ENCODE measurements at regions not wholly inside any gene's neighbourhood (a gene's known extent, or its start where the extent isn't known, plus 50 kb on each side); places are given as distances from the start of the nearest gene placed in this dataset.

DNA sequence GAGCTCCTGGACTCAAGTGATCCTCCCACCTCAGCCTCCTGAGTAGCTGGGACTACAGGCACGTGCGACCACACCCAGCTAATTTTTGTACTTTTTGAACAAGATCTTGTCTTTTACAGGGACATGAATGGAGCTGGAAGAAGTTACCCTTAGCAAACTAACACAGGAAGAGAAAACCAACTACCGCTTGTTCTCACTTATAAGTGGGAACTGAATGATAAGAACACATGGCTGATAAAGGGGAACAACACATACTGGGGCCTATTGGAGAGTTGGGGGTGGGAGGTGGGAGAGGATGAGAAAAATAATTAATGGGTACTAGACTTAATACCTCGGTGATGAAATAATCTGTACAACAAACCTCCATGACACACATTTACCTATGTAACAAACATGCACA, 70.9 kb upstream of the INHBA start:
- no peaks in the 10 kb centered on the region for H3K79me2 ChIP-seq (ENCODE audit: low read length)
- H3K4me1 ChIP-seq (ENCODE audit: insufficient read depth, low read length) = no peaks in the 10 kb centered on the region
- H3K9me2 ChIP-seq (replicated peaks; ENCODE audit: low read length) = no peaks in the 10 kb centered on the region
- no peaks in the 10 kb centered on the region for H4K20me1 ChIP-seq (ENCODE audit: low read length)
- H3K27ac ChIP-seq (ENCODE audit: low read length) = no peak overlapping the region
- H2AFZ ChIP-seq (ENCODE audit: low read length) = no peak overlapping the region
- ATAC-seq = no peak
- ChIA-PET POLR2A (ENCODE audit: unreplicated experiment) (no interaction called here), CTCF (no interaction called here)
- no peak overlapping the region for H3K4me3 ChIP-seq (ENCODE audit: low read length)
- DNase-seq = no peak
- no peak overlapping the region for H3K4me2 ChIP-seq (ENCODE audit: low read length)
- H3F3A ChIP-seq (ENCODE audit: low read length, unreplicated experiment) = no peaks in the 10 kb centered on the region
- TF ChIP-seq, protein P1, sequence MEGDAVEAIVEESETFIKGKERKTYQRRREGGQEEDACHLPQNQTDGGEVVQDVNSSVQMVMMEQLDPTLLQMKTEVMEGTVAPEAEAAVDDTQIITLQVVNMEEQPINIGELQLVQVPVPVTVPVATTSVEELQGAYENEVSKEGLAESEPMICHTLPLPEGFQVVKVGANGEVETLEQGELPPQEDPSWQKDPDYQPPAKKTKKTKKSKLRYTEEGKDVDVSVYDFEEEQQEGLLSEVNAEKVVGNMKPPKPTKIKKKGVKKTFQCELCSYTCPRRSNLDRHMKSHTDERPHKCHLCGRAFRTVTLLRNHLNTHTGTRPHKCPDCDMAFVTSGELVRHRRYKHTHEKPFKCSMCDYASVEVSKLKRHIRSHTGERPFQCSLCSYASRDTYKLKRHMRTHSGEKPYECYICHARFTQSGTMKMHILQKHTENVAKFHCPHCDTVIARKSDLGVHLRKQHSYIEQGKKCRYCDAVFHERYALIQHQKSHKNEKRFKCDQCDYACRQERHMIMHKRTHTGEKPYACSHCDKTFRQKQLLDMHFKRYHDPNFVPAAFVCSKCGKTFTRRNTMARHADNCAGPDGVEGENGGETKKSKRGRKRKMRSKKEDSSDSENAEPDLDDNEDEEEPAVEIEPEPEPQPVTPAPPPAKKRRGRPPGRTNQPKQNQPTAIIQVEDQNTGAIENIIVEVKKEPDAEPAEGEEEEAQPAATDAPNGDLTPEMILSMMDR (conservative IDR thresholded peaks at IDR 0.05; ENCODE audit: low read depth, low read length) = no peak
- TF ChIP-seq EZH2phosphoT487 (IDR thresholded peaks at IDR 0.05; ENCODE audit: borderline replicate concordance, low read length) (no peak), EZH2 (IDR thresholded peaks at IDR 0.05; ENCODE audit: low read length, unreplicated experiment) (no peak)
- no peaks in the 10 kb centered on the region for H3K9me3 ChIP-seq (ENCODE audit: low read length)
- no peaks in the 10 kb centered on the region for H3K36me3 ChIP-seq (ENCODE audit: low read depth, low read length)
- H3K27me3 ChIP-seq (ENCODE audit: low read length) = no peaks in the 10 kb centered on the region
- intact Hi-C loops (cut with micrococcal nuclease) = no loop called here
- H3K9ac ChIP-seq (ENCODE audit: low read length) = no peak overlapping the region
- no TSS peak for BruUV-seq (replicated peaks)

DNA sequence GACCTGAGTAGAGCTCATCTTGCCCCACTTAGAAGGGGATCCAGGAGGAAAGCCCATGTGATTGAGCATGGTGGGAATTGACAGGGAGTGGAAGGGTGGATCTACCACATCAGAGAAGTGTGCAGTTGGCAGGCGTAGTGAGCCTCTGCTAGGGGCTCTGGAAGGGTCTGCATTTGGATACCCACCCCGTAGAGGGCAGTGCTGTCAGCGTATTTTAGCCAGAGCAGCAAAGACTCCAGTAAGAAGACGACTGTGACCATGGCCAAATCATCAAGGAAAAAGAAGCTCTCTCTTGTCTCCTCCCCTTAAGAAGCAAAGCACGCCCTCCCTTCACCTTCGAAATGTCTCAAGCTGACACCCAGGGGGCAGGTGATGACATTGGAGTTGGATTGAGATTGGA, 68.8 kb upstream of the INHBA start:
- CTCF ChIA-PET = no interaction called here
- no peak overlapping the region for H3K9ac ChIP-seq (ENCODE audit: low read length)
- TF ChIP-seq, protein P1 (conservative IDR thresholded peaks at IDR 0.05; ENCODE audit: low read depth, low read length) = no peak
- TF ChIP-seq EZH2 (IDR thresholded peaks at IDR 0.05; ENCODE audit: low read length, unreplicated experiment) = no peak
- TF ChIP-seq EZH2phosphoT487 (IDR thresholded peaks at IDR 0.05; ENCODE audit: borderline replicate concordance, low read length) = no peak
- no peaks in the 10 kb centered on the region for H4K20me1 ChIP-seq (ENCODE audit: low read length)
- H3F3A ChIP-seq (ENCODE audit: low read length, unreplicated experiment) = no peaks in the 10 kb centered on the region
- H3K4me3 ChIP-seq (ENCODE audit: low read length) = no peak overlapping the region
- no peaks in the 10 kb centered on the region for H3K27me3 ChIP-seq (ENCODE audit: low read length)
- BruUV-seq (replicated peaks) = no TSS peak
- no peak overlapping the region for H3K27ac ChIP-seq (ENCODE audit: low read length)
- DNase-seq (no peak), ATAC-seq (no peak)
- intact Hi-C loops (cut with micrococcal nuclease) = no loop called here
- no peaks in the 10 kb centered on the region for H3K9me3 ChIP-seq (ENCODE audit: low read length)
- no peak overlapping the region for H2AFZ ChIP-seq (ENCODE audit: low read length)
- H3K36me3 ChIP-seq (ENCODE audit: low read depth, low read length) = no peaks in the 10 kb centered on the region
- no peaks in the 10 kb centered on the region for H3K9me2 ChIP-seq (replicated peaks; ENCODE audit: low read length)
- POLR2A ChIA-PET (ENCODE audit: unreplicated experiment) = no interaction called here
- no peaks in the 10 kb centered on the region for H3K79me2 ChIP-seq (ENCODE audit: low read length)
- no peaks in the 10 kb centered on the region for H3K4me1 ChIP-seq (ENCODE audit: insufficient read depth, low read length)
- H3K4me2 ChIP-seq (ENCODE audit: low read length) = no peak overlapping the region

DNA sequence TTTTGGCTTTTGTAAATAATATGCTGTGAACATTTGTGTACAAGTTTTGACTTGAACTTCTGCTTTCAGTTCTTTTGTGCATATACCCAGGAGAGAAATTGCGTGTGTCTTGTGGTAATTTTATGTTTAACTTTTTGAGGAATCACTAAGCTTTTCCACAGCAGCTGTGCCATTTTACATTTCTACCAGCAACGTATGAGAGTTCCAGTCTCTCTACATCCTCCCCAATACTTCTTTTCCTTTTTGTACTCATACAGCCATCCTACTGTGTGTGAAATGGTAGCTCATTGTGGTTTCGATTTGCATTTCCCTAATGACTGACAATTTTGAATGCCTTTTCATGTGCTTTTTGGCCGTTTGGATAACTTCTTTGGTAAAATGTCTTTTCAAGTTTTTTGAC, 66.3 kb upstream of the INHBA start:
- no peak overlapping the region for H2AFZ ChIP-seq (ENCODE audit: low read length)
- ChIA-PET CTCF (no interaction called here), POLR2A (ENCODE audit: unreplicated experiment) (no interaction called here)
- no peak overlapping the region for H3K4me2 ChIP-seq (ENCODE audit: low read length)
- no TSS peak for BruUV-seq (replicated peaks)
- no peaks in the 10 kb centered on the region for H3K9me2 ChIP-seq (replicated peaks; ENCODE audit: low read length)
- no peaks in the 10 kb centered on the region for H4K20me1 ChIP-seq (ENCODE audit: low read length)
- intact Hi-C loops (cut with micrococcal nuclease) = no loop called here
- no peaks in the 10 kb centered on the region for H3K9me3 ChIP-seq (ENCODE audit: low read length)
- no peak overlapping the region for H3K4me3 ChIP-seq (ENCODE audit: low read length)
- no peaks in the 10 kb centered on the region for H3K79me2 ChIP-seq (ENCODE audit: low read length)
- no peaks in the 10 kb centered on the region for H3K36me3 ChIP-seq (ENCODE audit: low read depth, low read length)
- H3F3A ChIP-seq (ENCODE audit: low read length, unreplicated experiment) = no peaks in the 10 kb centered on the region
- no peak for ATAC-seq
- no peaks in the 10 kb centered on the region for H3K4me1 ChIP-seq (ENCODE audit: insufficient read depth, low read length)
- no peaks in the 10 kb centered on the region for H3K27me3 ChIP-seq (ENCODE audit: low read length)
- H3K27ac ChIP-seq (ENCODE audit: low read length) = no peak overlapping the region
- H3K9ac ChIP-seq (ENCODE audit: low read length) = no peak overlapping the region
- TF ChIP-seq EZH2 (IDR thresholded peaks at IDR 0.05; ENCODE audit: low read length, unreplicated experiment) (no peak), EZH2phosphoT487 (IDR thresholded peaks at IDR 0.05; ENCODE audit: borderline replicate concordance, low read length) (no peak)
- TF ChIP-seq, protein P1 (conservative IDR thresholded peaks at IDR 0.05; ENCODE audit: low read depth, low read length) = no peak
- no peak for DNase-seq
